IMR-90 (cell line): ENCODE measurements at regions not wholly inside any gene's neighbourhood (a gene's known extent, or its start where the extent isn't known, plus 50 kb on each side); places are given as distances from the start of the nearest gene placed in this dataset.

ENCODE experiments used
- CTCF ChIP-seq: conservative IDR thresholded peaks from 2 replicates; pipeline ENCODE4 v1.5.1; 2012; ENCODE audit warnings: mild to moderate bottlenecking, low read depth, low read length, improper control_type of control experiment
- MXI1 ChIP-seq: IDR thresholded peaks from 2 replicates; pipeline ENCODE4 v1.6.1; 2012; ENCODE audit warnings: low read depth, mild to moderate bottlenecking, low read length, moderate library complexity, borderline replicate concordance
- NFE2L2 ChIP-seq: fragments of 150-350 bp; IDR thresholded peaks from 2 replicates; pipeline ENCODE4 v1.6.1; 2016; ENCODE audit warnings: low read depth, mild to moderate bottlenecking, low read length
- POLR2A ChIP-seq: IDR thresholded peaks from 2 replicates; pipeline ENCODE4 v1.6.1; 2012; ENCODE audit warnings: mild to moderate bottlenecking, low read depth, low read length

- TF ChIP-seq CTCF (no peak), POLR2A (no peak), NFE2L2 (no peak), MXI1 (no peak)
Measured at GRCh38 chr3:64808061-64808460, 120.3 kb upstream of the ADAMTS9 start.
